Cerebellar cortex (tissue), 1 donor: ENCODE measurements at regions not wholly inside any gene's neighbourhood (a gene's known extent, or its start where the extent isn't known, plus 50 kb on each side); places are given as distances from the start of the nearest gene placed in this dataset.

ENCODE experiments used
- DNase-seq: peaks from one replicate; pipeline ENCODE4 v3.0.0-alpha.2; 2015; ENCODE audit warnings: low spot score

GRCh38 chr5:97405941-97406340 lies 222.9 kb upstream of the RIOK2 start:
- DNase-seq: no peak

GRCh38 chr5:97406946-97407676 lies 224.1 kb upstream of the RIOK2 start:
- DNase-seq: no peak

DNA sequence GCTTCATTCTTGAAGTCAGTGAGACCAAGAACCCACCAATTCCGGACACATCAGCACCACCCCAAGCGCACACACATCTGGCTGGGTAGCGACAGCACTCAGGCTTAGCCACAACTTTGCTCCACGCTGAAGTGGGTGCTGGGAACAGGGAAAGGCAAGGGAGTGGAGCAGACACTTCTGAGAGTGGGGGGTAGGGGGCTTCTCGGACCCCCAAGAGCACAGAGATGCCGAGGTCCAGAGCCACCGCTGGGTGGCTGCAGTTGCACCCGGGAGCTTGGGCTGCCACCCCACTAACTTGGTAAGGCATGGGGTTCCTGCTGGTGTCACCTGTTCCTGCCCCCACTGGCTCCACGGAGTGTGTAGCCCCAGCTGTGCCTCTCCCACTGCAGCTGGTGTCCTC lies 225.3 kb upstream of the RIOK2 start:
- no peak for DNase-seq

DNA sequence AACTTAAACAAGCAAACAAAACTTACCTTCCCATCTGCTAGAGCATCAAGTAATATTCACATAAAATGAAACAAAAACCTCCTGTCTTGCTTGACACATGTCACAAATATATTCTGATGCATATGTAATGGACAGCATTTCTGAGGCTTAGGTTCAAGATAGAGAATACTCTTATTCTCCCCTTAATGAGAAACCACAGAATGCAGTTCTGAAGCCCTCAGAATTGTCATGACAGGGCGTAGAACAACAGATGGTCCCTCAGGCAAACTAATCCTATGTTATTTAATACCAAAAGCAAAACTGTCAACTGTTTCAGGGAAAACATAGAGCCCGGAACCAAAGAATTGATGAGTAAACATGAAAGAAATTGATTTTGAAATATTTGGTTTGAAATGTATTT lies 229.9 kb upstream of the RIOK2 start:
- DNase-seq: no peak

DNA sequence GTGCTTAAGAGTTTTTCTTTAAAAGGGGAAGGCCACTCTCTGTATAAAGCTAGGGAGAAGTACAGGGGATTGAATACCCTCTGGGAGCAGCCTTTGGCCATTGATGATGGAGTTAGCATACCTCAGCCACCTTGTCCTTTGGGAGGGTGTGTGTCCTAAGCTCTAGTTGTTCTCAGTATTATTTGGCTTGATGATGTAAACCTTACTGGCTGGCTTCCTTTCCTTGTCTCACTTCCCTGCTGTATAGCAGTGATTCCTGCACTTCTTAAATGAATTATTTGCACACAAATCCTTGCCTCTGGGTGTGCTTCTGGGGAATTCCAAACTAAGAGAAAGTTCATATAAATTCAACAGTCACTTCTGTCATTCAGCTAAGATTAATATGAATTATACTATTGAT lies 234.9 kb upstream of the RIOK2 start:
- no peak for DNase-seq

DNA sequence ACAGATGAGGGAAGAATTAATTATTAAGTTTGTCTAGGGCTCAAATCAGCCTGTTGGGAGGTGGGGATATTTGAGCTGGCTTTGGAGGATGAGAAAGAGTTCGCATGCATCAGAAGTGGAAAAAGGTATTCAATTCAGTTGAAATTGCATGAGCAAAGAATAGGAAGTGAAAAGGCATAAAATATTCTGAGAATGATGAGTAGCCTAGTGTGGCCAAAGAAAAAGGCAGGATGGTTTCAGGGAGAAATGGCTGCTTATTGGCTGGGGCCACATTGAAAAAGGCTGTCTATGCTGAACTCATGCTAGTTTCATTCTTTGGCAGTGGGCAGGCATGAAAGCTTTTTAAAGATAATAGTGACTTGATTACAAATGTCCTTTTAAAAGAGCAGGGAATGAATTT lies 235.4 kb upstream of the RIOK2 start:
- DNase-seq: no peak

GRCh38 chr5:97420646-97421045 lies 237.6 kb upstream of the RIOK2 start:
- no peak for DNase-seq

- DNase-seq: no peak
Observed at GRCh38 chr5:97422678-97423077, 239.6 kb upstream of the RIOK2 start.

GRCh38 chr5:97425511-97425910 lies 242.5 kb upstream of the RIOK2 start:
- no peak for DNase-seq

DNA sequence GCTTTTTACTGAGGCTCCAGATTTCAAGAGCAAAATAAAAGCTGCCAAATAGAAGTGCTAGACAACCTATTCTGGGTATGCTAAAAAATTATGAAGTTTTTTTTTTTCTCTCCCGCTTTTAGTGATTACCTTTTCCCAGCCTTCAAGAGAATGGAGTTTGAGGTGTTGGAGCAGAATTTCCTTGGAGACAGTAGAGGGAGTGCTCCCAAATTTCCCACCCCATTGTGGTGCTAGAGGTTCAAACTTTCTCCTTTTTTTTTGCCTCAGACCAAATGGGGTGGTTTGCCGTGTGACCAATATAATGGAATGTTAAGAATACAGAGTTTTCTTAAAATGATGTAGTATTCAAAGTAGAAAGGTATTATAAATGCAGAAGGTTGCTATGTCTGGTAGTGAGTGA lies 244.2 kb upstream of the RIOK2 start:
- no peak for DNase-seq

GRCh38 chr5:97434021-97434420 lies 251.0 kb upstream of the RIOK2 start:
- DNase-seq: no peak

DNA sequence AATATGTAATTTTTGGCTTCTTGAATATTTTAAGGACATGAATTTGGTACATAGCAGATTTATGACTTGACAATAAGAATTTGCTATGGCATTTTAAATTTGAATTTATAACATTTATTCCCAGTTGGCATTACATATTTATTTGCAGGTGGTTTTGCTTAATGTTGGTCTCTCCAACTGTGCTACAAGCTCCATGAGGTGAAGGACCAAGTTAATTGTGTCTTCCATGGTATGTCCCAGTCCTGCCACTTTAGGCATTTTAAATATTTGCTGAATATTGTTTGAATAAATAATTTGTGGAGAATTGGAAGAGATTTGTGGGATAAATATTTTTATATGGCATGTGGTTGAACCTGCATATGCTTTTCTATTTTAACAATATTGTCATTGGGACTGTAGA lies 253.4 kb upstream of the RIOK2 start:
- DNase-seq: no peak

GRCh38 chr5:97443740-97444139 lies 260.7 kb upstream of the RIOK2 start:
- no peak for DNase-seq

- DNase-seq: no peak
Observed at GRCh38 chr5:97449172-97449571, 266.1 kb upstream of the RIOK2 start.

DNA sequence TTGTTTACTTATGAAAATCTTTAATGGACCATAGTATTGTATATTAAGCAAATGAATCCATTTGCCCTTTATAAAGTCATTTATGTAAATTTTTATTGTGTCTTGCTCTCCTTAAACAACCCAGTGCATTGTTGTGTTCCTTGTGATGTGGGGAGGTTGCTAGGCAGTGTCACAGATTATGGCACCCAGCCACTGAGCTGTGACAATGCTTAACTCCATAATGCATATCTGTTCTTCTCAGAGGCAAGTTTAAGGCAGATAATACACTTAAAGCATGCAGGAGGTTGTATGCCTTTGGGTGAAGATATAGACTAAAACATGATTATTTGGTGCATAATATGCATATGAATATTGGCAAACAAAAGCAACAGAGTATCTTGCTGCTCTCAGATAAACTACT lies 269.6 kb upstream of the RIOK2 start:
- DNase-seq: no peak

DNA sequence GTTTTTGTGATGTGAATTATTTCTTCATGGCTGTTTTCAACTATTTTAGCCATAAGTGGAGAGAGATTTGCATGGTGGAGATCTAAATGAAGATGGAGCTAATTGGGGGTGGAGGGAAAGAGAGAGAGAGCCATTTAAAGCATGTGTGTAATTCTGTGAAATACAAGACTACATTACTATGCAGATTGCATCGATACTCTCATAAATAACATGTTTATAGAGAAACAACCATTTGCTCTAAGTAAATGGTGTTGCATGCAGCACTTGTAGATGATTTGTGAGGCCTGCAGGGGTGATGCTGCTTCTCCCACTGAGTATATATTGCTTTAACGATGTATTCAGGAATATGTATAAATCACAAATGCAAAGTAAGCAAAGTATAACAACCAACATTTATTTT lies 270.2 kb upstream of the RIOK2 start:
- no peak for DNase-seq

DNA sequence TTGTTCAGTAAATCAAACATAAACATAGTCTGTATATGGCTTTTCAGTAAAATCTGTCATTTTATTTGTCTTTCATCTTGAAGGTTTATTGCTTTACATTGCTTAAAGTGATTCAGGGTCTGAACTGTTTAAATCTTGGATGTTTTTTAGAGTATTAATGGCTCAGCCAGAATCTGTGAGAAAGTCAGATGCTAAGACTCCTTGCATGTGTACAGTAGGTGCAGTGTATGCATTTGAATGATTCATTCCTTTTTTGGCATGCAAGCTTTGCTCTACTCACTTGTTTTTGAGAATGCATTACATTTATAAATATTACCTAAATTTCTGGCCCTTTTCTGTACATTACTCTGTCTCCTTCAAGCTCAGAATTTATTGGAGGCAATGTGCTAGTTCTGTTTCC lies 271.0 kb upstream of the RIOK2 start:
- DNase-seq: no peak

- no peak for DNase-seq
Observed at GRCh38 chr5:97455996-97456395, 272.9 kb upstream of the RIOK2 start.

DNA sequence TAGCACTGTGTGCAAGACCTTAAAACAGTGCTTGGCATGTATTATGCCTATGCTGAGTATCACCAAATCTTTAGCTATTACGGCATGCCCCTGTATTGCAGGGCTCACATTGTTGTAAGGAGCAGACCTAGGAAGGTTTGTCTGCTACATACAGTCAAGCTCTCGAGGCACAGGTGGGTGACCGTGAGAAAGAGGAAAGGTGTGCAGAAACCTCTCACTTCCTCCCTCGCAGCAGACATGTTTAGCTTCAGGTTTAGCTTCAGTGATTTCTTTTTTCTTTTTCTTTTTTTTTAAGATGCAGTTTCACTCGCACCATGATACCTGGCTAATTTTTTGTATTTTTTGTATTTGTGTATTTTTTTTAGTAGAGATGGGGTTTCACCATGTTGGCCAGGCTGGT lies 275.8 kb upstream of the RIOK2 start:
- DNase-seq: no peak

DNA sequence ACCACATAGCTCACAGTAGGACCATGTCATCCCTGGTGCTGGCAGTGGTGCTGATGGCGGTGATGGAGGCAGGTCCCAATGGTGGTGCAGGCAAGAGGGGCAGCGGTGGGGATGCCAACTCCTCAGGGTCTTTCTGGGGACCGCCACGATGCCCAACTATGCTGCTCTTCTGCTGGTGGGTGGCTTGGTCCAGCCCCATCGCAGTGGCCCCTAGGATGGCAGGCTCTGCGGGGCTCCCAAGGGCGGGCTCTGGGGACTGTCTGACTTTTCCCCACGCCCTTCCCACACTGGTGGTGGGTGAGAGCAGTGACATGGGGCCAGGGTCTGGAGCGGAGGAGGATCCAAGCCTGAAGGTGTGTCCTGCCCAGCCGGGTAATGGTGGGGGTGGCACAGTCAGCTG lies 288.9 kb upstream of the RIOK2 start:
- DNase-seq: no peak

- DNase-seq: no peak
Observed at GRCh38 chr5:97475847-97476246, 292.8 kb upstream of the RIOK2 start.

DNA sequence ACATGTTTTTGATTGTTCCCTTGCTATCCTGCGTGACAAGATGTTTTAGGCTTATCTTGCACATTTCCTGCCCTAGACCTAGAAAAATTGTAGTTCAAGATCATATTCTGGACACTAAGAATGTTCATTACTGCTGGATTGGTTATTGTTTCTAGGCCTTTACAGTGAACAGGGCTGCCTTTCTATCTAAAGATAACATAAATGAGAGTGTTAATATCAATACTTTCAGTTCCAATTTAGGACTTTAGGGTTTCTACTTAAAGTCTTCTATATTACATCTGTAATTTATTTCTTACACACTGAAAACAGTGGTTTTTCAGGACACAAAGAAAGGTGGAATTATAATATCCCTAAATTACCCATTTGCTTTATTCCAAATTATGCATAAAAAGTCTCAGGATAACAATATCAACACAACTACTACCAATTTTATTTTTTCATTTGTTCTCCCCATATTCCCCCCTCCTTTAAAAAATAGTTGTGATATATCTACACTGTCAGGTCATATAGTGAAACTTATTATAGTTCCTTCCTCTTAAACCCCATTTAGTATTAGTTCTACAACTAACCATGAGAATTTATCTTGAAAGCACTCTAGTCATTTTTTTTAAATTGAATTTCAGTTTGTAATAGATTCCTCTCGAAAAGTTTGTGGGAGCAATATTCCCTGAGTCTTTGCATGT lies 293.9 kb upstream of the RIOK2 start:
- no peak for DNase-seq

GRCh38 chr5:97478483-97478882 lies 295.4 kb upstream of the RIOK2 start:
- no peak for DNase-seq

DNA sequence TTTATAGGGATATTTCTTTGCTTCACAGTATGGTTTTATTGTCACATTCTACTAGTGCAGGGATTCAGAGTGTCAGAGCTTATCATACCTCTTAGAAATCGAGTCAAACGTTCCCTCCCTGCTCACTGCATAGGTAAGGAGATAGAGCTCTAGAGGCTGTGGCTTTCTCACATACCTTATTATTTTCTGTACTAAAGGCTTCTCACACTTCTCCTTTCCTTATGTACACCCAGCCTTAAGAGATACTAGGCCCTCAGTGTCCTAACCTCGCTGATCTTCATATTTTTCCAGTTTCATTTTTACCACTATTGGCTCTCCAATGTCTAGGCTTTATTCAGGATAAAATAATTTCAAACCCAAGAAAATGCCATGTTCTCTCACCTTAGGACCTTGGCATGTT lies 297.3 kb upstream of the RIOK2 start:
- DNase-seq: no peak
